ENCODE measurements at regions not wholly inside any gene's neighbourhood (a gene's known extent, or its start where the extent isn't known, plus 50 kb on each side); places are given as distances from the start of the nearest gene placed in this dataset.

GRCh38 chr3:109902549-109902948 lies 565.2 kb upstream of the DPPA4 start:
- ChIA-PET CTCF (no interaction called here), POLR2A (no interaction called here)
- no peak for DNase-seq (ENCODE audit: extremely low spot score)
- no peak for TF ChIP-seq FOXK2 (IDR thresholded peaks at IDR 0.05)
- no peak for TF ChIP-seq FOXA1 (IDR thresholded peaks at IDR 0.05)
- TF ChIP-seq TARDBP (IDR thresholded peaks at IDR 0.05) = no peak
- no peak for TF ChIP-seq SUZ12 (IDR thresholded peaks at IDR 0.05)
- TF ChIP-seq LEF1 (IDR thresholded peaks at IDR 0.05; ENCODE audit: borderline replicate concordance) = no peak
- TF ChIP-seq ARNT (IDR thresholded peaks at IDR 0.05) = no peak
- TF ChIP-seq ZNF384 (IDR thresholded peaks at IDR 0.05) = no peak
- no peak for TF ChIP-seq SP1 (IDR thresholded peaks at IDR 0.05)
- no peak for TF ChIP-seq ELF4 (IDR thresholded peaks at IDR 0.05)
- no peak for TF ChIP-seq L3MBTL2 (conservative IDR thresholded peaks at IDR 0.05)
- TF ChIP-seq CTBP1 (IDR thresholded peaks at IDR 0.05; ENCODE audit: borderline replicate concordance) = no peak
- no peak for TF ChIP-seq BHLHE40 (IDR thresholded peaks at IDR 0.05; ENCODE audit: borderline replicate concordance)
- no peak for TF ChIP-seq PKNOX1 (IDR thresholded peaks at IDR 0.05)
- no peak for TF ChIP-seq HDGF (IDR thresholded peaks at IDR 0.05; ENCODE audit: borderline replicate concordance)
- no peak for TF ChIP-seq NFRKB (IDR thresholded peaks at IDR 0.05)
- TF ChIP-seq FOXM1 (IDR thresholded peaks at IDR 0.05; ENCODE audit: borderline replicate concordance) = no peak

GRCh38 chr3:109903100-109903499 lies 565.8 kb upstream of the DPPA4 start:
- no peak for DNase-seq (ENCODE audit: extremely low spot score)
- CTCF ChIA-PET = no interaction called here
- TF ChIP-seq ELF4 (IDR thresholded peaks at IDR 0.05) (no peak), PKNOX1 (IDR thresholded peaks at IDR 0.05) (no peak), SP1 (IDR thresholded peaks at IDR 0.05) (no peak), L3MBTL2 (conservative IDR thresholded peaks at IDR 0.05) (no peak), HDGF (IDR thresholded peaks at IDR 0.05; ENCODE audit: borderline replicate concordance) (no peak), FOXM1 (IDR thresholded peaks at IDR 0.05; ENCODE audit: borderline replicate concordance) (no peak), NFRKB (IDR thresholded peaks at IDR 0.05) (no peak), FOXA1 (IDR thresholded peaks at IDR 0.05) (no peak), FOXK2 (IDR thresholded peaks at IDR 0.05) (no peak), TARDBP (IDR thresholded peaks at IDR 0.05) (no peak), LEF1 (IDR thresholded peaks at IDR 0.05; ENCODE audit: borderline replicate concordance) (no peak)
- POLR2A ChIA-PET = no interaction called here

GRCh38 chr3:109910772-109911171 lies 573.4 kb upstream of the DPPA4 start:
- POLR2A ChIA-PET = no interaction called here
- DNase-seq (ENCODE audit: extremely low spot score) = no peak
- no peak for TF ChIP-seq ZNF384 (IDR thresholded peaks at IDR 0.05)
- TF ChIP-seq PKNOX1 (IDR thresholded peaks at IDR 0.05) = no peak
- TF ChIP-seq HDGF (IDR thresholded peaks at IDR 0.05; ENCODE audit: borderline replicate concordance) = no peak
- TF ChIP-seq L3MBTL2 (conservative IDR thresholded peaks at IDR 0.05) = no peak
- CTCF ChIA-PET = no interaction called here

GRCh38 chr3:109918740-109919139 lies 581.4 kb upstream of the DPPA4 start:
- no peak for DNase-seq (ENCODE audit: extremely low spot score)
- ChIA-PET POLR2A (no interaction called here), CTCF (no interaction called here)
- TF ChIP-seq FOXA1 (IDR thresholded peaks at IDR 0.05) (no peak), FOXM1 (IDR thresholded peaks at IDR 0.05; ENCODE audit: borderline replicate concordance) (no peak), CTBP1 (IDR thresholded peaks at IDR 0.05; ENCODE audit: borderline replicate concordance) (no peak), L3MBTL2 (conservative IDR thresholded peaks at IDR 0.05) (no peak), FOXK2 (IDR thresholded peaks at IDR 0.05) (no peak), BHLHE40 (IDR thresholded peaks at IDR 0.05; ENCODE audit: borderline replicate concordance) (no peak), NFRKB (IDR thresholded peaks at IDR 0.05) (no peak), HDGF (IDR thresholded peaks at IDR 0.05; ENCODE audit: borderline replicate concordance) (no peak), SP1 (IDR thresholded peaks at IDR 0.05) (no peak), SUZ12 (IDR thresholded peaks at IDR 0.05) (no peak), LEF1 (IDR thresholded peaks at IDR 0.05; ENCODE audit: borderline replicate concordance) (no peak), PKNOX1 (IDR thresholded peaks at IDR 0.05) (no peak), ZNF384 (IDR thresholded peaks at IDR 0.05) (no peak), ARNT (IDR thresholded peaks at IDR 0.05) (no peak)

- ChIA-PET CTCF (no interaction called here), POLR2A (no interaction called here)
- DNase-seq (ENCODE audit: extremely low spot score) = no peak
- no peak for TF ChIP-seq SP1 (IDR thresholded peaks at IDR 0.05)
- no peak for TF ChIP-seq SUZ12 (IDR thresholded peaks at IDR 0.05)
- no peak for TF ChIP-seq FOXA1 (IDR thresholded peaks at IDR 0.05)
- no peak for TF ChIP-seq LEF1 (IDR thresholded peaks at IDR 0.05; ENCODE audit: borderline replicate concordance)
- TF ChIP-seq FOXM1 (IDR thresholded peaks at IDR 0.05; ENCODE audit: borderline replicate concordance) = no peak
- no peak for TF ChIP-seq PKNOX1 (IDR thresholded peaks at IDR 0.05)
- TF ChIP-seq NFRKB (IDR thresholded peaks at IDR 0.05) = no peak
- no peak for TF ChIP-seq FOXK2 (IDR thresholded peaks at IDR 0.05)
- TF ChIP-seq CTBP1 (IDR thresholded peaks at IDR 0.05; ENCODE audit: borderline replicate concordance) = no peak
- TF ChIP-seq L3MBTL2 (conservative IDR thresholded peaks at IDR 0.05) = no peak
- TF ChIP-seq ARNT (IDR thresholded peaks at IDR 0.05) = no peak
- TF ChIP-seq ZNF384 (IDR thresholded peaks at IDR 0.05) = no peak
Observed at GRCh38 chr3:109920749-109921148, 583.4 kb upstream of the DPPA4 start.

Measured in HEK293T (cell line).